ENCODE measurements at regions not wholly inside any gene's neighbourhood (a gene's known extent, or its start where the extent isn't known, plus 50 kb on each side); places are given as distances from the start of the nearest gene placed in this dataset.

- intact Hi-C loops (cut with DNase I): no loop called here
- FAIRE-seq: no peak
- no peak overlapping the region for H3K4me3 ChIP-seq (ENCODE audit: low read length in 3 of 3)
- H3K36me3 ChIP-seq (ENCODE audit: control insufficient read depth in 2 of 3, insufficient read depth in 3 of 3, low read length in 3 of 3): no peaks in the 10 kb centered on the region
- H3K9ac ChIP-seq (ENCODE audit: low read length in 3 of 3): no peak overlapping the region
- TF ChIP-seq CTCF (IDR thresholded peaks at IDR 0.05; ENCODE audit: borderline replicate concordance, extremely low read depth, insufficient read depth): no peak
- no peak overlapping the region for H3K27ac ChIP-seq (ENCODE audit: low read depth in 2 of 2, low read length in 2 of 2)
- no peaks in the 10 kb centered on the region for H3K9me3 ChIP-seq (ENCODE audit: control insufficient read depth in 2 of 3, insufficient read depth in 1 of 3, low read length in 3 of 3)
- H3K27me3 ChIP-seq (ENCODE audit: control insufficient read depth, insufficient read depth, low read length): no peaks in the 10 kb centered on the region
- H3K4me1 ChIP-seq (ENCODE audit: control insufficient read depth in 2 of 3, insufficient read depth in 2 of 3, low read depth in 1 of 3, low read length in 3 of 3): no peaks in the 10 kb centered on the region
- peak in 2 of 5 donors; percentile 25 to 49 for DNase-seq
Measured at GRCh38 chr5:32520356-32520755, 65.0 kb upstream of the SUB1 start.

- intact Hi-C loops (cut with DNase I): no loop called here
- H3K9ac ChIP-seq (ENCODE audit: low read length in 3 of 3): no peak overlapping the region
- no peak for DNase-seq
- H3K4me1 ChIP-seq (ENCODE audit: control insufficient read depth in 2 of 3, insufficient read depth in 2 of 3, low read depth in 1 of 3, low read length in 3 of 3): no peaks in the 10 kb centered on the region
- no peaks in the 10 kb centered on the region for H3K36me3 ChIP-seq (ENCODE audit: control insufficient read depth in 2 of 3, insufficient read depth in 3 of 3, low read length in 3 of 3)
- H3K27ac ChIP-seq (ENCODE audit: low read depth in 2 of 2, low read length in 2 of 2): no peak overlapping the region
- H3K27me3 ChIP-seq (ENCODE audit: control insufficient read depth, insufficient read depth, low read length): no peaks in the 10 kb centered on the region
- no peak overlapping the region for H3K4me3 ChIP-seq (ENCODE audit: low read length in 3 of 3)
- FAIRE-seq: no peak
- no peak for TF ChIP-seq CTCF (IDR thresholded peaks at IDR 0.05; ENCODE audit: borderline replicate concordance, extremely low read depth, insufficient read depth)
- H3K9me3 ChIP-seq (ENCODE audit: control insufficient read depth in 2 of 3, insufficient read depth in 1 of 3, low read length in 3 of 3): no peaks in the 10 kb centered on the region
Measured at GRCh38 chr5:32519508-32519907, 65.8 kb upstream of the SUB1 start.

DNA sequence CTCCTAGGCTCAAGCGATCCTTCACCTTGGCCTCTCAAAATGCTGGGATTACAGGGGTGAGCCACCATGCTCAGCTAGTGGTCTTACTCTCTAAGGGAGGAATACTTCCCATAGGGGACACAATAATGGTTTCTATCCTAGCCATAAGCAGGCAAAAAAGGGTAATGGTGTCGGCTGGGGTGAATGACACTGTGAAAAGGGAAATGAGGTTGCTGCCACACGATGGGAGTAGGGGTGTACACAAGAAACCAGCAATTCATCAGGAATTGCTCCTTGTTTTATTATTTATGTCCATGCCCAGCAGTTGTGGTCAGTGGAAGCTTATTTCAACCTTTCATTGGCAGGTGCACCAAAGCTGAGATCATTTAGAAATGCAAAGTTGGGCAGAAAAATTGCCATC is 70.3 kb upstream of the ZFR start:
- intact Hi-C loops (cut with DNase I): no loop called here
- Histone ChIP-seq H3K9ac (ENCODE audit: low read length in 3 of 3) (no peak overlapping the region), H3K9me3 (ENCODE audit: control insufficient read depth in 2 of 3, insufficient read depth in 1 of 3, low read length in 3 of 3) (no peaks in the 10 kb centered on the region), H3K4me3 (ENCODE audit: low read length in 3 of 3) (no peak overlapping the region), H3K36me3 (ENCODE audit: control insufficient read depth in 2 of 3, insufficient read depth in 3 of 3, low read length in 3 of 3) (no peaks in the 10 kb centered on the region), H3K27ac (ENCODE audit: low read depth in 2 of 2, low read length in 2 of 2) (no peak overlapping the region), H3K4me1 (ENCODE audit: control insufficient read depth in 2 of 3, insufficient read depth in 2 of 3, low read depth in 1 of 3, low read length in 3 of 3) (no peaks in the 10 kb centered on the region), H3K27me3 (ENCODE audit: control insufficient read depth, insufficient read depth, low read length) (no peaks in the 10 kb centered on the region)
- no peak for DNase-seq
- TF ChIP-seq CTCF (IDR thresholded peaks at IDR 0.05; ENCODE audit: borderline replicate concordance, extremely low read depth, insufficient read depth): no peak
- FAIRE-seq: no peak

DNA sequence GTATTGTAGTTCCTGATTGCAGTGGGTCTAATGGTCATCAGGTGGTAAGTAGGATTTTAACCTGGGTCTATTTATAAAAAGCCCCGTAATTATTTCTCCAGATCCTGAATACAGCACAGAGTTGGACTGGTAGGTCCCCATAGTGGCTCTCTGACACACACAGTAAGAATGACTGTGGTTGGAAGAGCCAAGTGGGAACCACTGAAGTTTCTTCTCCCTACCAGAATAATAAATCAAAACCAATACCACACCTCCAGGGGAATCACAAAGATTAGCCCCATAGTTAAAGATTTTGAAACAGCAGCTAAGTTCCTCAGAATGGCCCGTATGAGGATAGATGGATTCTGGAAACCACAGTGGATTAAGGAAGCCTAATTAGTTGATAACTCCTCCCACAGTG is 68.4 kb upstream of the ZFR start:
- Histone ChIP-seq H3K27me3 (ENCODE audit: control insufficient read depth, insufficient read depth, low read length) (no peaks in the 10 kb centered on the region), H3K36me3 (ENCODE audit: control insufficient read depth in 2 of 3, insufficient read depth in 3 of 3, low read length in 3 of 3) (no peaks in the 10 kb centered on the region), H3K9me3 (ENCODE audit: control insufficient read depth in 2 of 3, insufficient read depth in 1 of 3, low read length in 3 of 3) (no peaks in the 10 kb centered on the region), H3K27ac (ENCODE audit: low read depth in 2 of 2, low read length in 2 of 2) (no peak overlapping the region), H3K4me1 (ENCODE audit: control insufficient read depth in 2 of 3, insufficient read depth in 2 of 3, low read depth in 1 of 3, low read length in 3 of 3) (no peaks in the 10 kb centered on the region), H3K9ac (ENCODE audit: low read length in 3 of 3) (no peak overlapping the region), H3K4me3 (ENCODE audit: low read length in 3 of 3) (no peak overlapping the region)
- no peak for FAIRE-seq
- TF ChIP-seq CTCF (IDR thresholded peaks at IDR 0.05; ENCODE audit: borderline replicate concordance, extremely low read depth, insufficient read depth): no peak
- intact Hi-C loops (cut with DNase I): no loop called here
- no peak for DNase-seq

Data from kidney (tissue), 13 donors.